Left ventricle myocardium inferior (tissue), 1 donor: ENCODE measurements at regions not wholly inside any gene's neighbourhood (a gene's known extent, or its start where the extent isn't known, plus 50 kb on each side); places are given as distances from the start of the nearest gene placed in this dataset.

ENCODE experiments used
- DNase-seq: peaks from one replicate; pipeline ENCODE4 v3.0.0-alpha.2; 2020
- H3K27ac ChIP-seq: fragments of 200-600 bp; replicated peaks from 2 replicates; pipeline ENCODE4 v1.8.0; 2021
- H3K27me3 ChIP-seq: fragments of 200-600 bp; 2 replicates; pipeline ENCODE4 v1.8.0; 2021; ENCODE audit warnings: low read depth
- H3K36me3 ChIP-seq: fragments of 200-600 bp; 2 replicates; pipeline ENCODE4 v1.8.0; 2021
- H3K4me1 ChIP-seq: fragments of 200-600 bp; 2 replicates; pipeline ENCODE4 v1.8.0; 2021
- H3K4me3 ChIP-seq: fragments of 200-600 bp; 2 replicates; pipeline ENCODE4 v1.8.0; 2021; ENCODE audit warnings: mild to moderate bottlenecking, moderate library complexity
- H3K9me3 ChIP-seq: fragments of 200-600 bp; replicated peaks from 2 replicates; pipeline ENCODE4 v1.8.0; 2021
- intact Hi-C: fragments of 100-400 bp; cut with micrococcal nuclease; formaldehyde crosslinking; loops from one replicate; pipeline ENCODE4 v1.11.0; 2022
- TF ChIP-seq, protein P1 (sequence below): fragments of 200-600 bp; IDR thresholded peaks from 2 replicates; pipeline ENCODE4 v1.8.0; 2021; ENCODE audit warnings: antibody characterized with exemption, mild to moderate bottlenecking, borderline replicate concordance
- donor health status: DM: no; HTN: yes; CAD: no; lungs with severe emphysema.

DNA sequence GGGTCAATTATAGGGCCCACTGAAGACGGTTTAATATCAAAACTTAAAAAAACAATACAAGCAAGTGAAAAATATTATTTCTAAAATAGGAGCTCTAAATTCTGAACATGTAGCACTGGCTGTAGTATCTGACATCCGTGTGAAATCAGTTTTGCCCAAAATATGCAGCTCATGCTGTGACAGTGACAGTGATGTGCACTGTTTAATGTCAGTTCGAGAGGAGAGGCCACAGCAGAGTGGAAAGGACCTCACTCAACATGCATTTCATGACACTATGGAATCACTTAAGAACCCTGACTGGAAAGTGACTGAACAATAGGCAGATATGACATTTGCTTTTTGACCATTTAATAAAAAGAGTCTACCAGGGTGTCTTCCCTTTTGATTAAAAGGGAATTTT lies 397.0 kb downstream of the FRK start:
- no peaks in the 10 kb centered on the region for H3K27me3 ChIP-seq
- no peaks in the 10 kb centered on the region for H3K36me3 ChIP-seq
- H3K4me1 ChIP-seq: no peaks in the 10 kb centered on the region
- TF ChIP-seq, protein P1, sequence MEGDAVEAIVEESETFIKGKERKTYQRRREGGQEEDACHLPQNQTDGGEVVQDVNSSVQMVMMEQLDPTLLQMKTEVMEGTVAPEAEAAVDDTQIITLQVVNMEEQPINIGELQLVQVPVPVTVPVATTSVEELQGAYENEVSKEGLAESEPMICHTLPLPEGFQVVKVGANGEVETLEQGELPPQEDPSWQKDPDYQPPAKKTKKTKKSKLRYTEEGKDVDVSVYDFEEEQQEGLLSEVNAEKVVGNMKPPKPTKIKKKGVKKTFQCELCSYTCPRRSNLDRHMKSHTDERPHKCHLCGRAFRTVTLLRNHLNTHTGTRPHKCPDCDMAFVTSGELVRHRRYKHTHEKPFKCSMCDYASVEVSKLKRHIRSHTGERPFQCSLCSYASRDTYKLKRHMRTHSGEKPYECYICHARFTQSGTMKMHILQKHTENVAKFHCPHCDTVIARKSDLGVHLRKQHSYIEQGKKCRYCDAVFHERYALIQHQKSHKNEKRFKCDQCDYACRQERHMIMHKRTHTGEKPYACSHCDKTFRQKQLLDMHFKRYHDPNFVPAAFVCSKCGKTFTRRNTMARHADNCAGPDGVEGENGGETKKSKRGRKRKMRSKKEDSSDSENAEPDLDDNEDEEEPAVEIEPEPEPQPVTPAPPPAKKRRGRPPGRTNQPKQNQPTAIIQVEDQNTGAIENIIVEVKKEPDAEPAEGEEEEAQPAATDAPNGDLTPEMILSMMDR: no peak
- DNase-seq: no peak
- H3K27ac ChIP-seq: no peak overlapping the region
- no peaks in the 10 kb centered on the region for H3K9me3 ChIP-seq
- H3K4me3 ChIP-seq: no peak overlapping the region
- intact Hi-C loops: no loop called here

DNA sequence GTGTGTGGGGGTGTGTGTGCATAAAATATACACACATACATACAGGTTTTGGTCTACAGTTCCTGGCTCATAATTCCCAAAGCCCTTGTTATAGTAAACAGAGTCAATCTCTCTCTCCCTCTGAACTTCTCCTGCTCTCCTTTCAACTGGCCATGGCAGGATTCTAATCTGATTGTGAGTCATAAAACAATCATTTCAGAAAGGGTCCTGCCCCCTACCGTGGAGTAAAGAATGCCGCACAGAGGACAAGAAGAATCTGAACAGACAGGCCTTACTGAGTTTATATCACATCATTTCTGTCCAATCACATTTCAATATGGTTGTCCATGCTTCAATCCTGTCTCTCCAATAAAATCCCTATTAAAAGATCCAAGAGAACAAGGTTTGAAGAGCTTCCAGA lies 416.9 kb downstream of the FRK start:
- Histone ChIP-seq H3K27me3 (no peaks in the 10 kb centered on the region), H3K4me1 (no peaks in the 10 kb centered on the region), H3K27ac (no peak overlapping the region), H3K9me3 (peaks cover 10% of the 10 kb centered on the region), H3K4me3 (no peak overlapping the region), H3K36me3 (no peaks in the 10 kb centered on the region)
- TF ChIP-seq, protein P1: no peak
- no peak for DNase-seq
- intact Hi-C loops: no loop called here

DNA sequence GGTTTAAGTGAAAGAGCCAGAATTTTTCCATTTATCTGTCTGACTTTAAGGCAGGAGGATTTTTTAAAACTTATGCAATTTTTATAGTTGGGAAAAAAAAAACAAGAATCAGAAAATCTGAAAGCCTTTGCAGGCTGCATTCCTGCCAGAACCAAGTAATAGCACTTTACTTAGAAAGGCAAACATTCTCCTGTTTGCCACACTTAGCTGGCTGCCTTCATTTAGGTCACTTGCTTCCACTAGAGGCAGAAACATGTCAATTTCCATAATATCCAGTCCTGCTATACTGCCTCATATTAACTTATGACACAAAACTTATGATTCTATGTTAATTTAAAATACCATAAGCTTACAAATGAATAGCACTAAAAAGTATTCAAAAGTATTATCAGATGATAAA lies 425.8 kb downstream of the FRK start:
- TF ChIP-seq, protein P1: no peak
- Histone ChIP-seq H3K36me3 (no peaks in the 10 kb centered on the region), H3K9me3 (no peaks in the 10 kb centered on the region), H3K4me3 (no peak overlapping the region), H3K27ac (no peak overlapping the region), H3K4me1 (no peaks in the 10 kb centered on the region), H3K27me3 (no peaks in the 10 kb centered on the region)
- intact Hi-C loops: no loop called here
- DNase-seq: no peak

DNA sequence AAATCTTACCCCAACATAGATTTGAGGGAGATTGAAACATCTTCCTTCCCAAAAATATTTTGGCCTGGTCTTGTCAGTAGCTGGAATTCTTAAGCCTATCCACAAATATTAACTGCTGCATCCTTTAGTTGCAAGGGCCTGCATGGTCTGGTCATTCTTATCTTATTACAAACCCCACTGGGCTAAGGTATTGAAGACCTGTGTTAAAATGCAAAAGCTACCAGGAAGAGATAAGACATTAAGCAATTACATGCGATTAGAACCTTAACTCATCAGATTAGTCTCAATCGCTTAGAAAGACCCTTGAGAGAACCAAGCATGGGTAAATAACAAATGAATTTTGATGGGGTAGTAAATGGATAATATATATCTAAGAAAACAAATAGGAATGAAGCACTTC lies 426.6 kb downstream of the FRK start:
- no peaks in the 10 kb centered on the region for H3K36me3 ChIP-seq
- no peaks in the 10 kb centered on the region for H3K4me1 ChIP-seq
- intact Hi-C loops: no loop called here
- no peak for DNase-seq
- no peaks in the 10 kb centered on the region for H3K27me3 ChIP-seq
- no peak overlapping the region for H3K27ac ChIP-seq
- TF ChIP-seq, protein P1: no peak
- H3K9me3 ChIP-seq: no peaks in the 10 kb centered on the region
- H3K4me3 ChIP-seq: no peak overlapping the region

DNA sequence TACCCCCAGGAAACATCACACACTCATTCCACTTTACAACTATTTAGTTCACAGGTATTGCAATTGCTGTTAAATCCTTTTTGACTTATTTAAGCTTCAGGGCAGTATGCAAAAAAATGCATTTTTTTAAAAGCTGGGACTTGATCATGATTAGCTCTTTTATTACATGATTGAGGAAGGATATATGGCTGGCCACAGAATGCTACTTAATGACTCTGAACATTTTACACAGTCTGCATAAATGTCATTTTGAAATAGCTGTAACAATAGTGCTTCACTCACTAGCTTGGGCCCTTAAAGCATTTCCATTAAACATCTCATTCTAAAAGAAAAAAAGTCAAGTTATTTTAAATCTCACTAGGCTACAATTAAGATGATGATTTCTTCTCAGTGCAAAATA lies 429.7 kb downstream of the FRK start:
- H3K4me3 ChIP-seq: no peak overlapping the region
- no peak overlapping the region for H3K27ac ChIP-seq
- intact Hi-C loops: no loop called here
- no peaks in the 10 kb centered on the region for H3K27me3 ChIP-seq
- H3K4me1 ChIP-seq: no peaks in the 10 kb centered on the region
- no peak for DNase-seq
- TF ChIP-seq, protein P1: no peak
- H3K9me3 ChIP-seq: no peaks in the 10 kb centered on the region
- H3K36me3 ChIP-seq: no peaks in the 10 kb centered on the region
